ENCODE measurements at regions not wholly inside any gene's neighbourhood (a gene's known extent, or its start where the extent isn't known, plus 50 kb on each side); places are given as distances from the start of the nearest gene placed in this dataset.
"Not testable (repeated sequence)": the region's sequence is repeated elsewhere in the genome, so short reads cannot be mapped to it uniquely, and the experiment has no call there.

DNA sequence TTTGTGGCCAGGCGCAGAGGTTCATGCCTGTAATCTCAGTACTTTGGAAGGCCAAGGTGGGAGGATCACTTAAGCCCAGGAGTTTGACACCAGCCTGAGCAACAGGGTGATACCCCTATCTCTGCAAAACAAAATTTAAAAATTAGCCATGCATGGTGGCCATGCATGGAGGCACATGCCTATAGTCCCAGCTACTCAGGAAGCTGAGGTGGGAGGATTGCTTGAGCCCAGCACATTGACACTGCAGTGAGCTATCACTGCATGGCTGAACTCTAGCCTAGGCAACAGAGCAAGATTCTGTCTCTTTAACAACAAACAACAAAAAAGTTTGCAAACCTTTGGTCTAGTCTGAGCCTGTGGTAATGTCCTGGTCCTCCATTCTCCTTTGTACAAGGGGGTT, 69.2 kb upstream of the CNEP1R1 start:
- ATAC-seq (replicated peaks) (peak in 1 of 2 donors; percentile 36), DNase-seq (no peak)
- no peak overlapping the region for H3K27ac Mint-ChIP-seq
- no peaks in the 10 kb centered on the region for H3K36me3 Mint-ChIP-seq
- no peaks in the 10 kb centered on the region for H3K9me3 Mint-ChIP-seq
- H3K27me3 Mint-ChIP-seq: peaks cover 15 to 17% of the 10 kb centered on the region in 2 donors
- H3K4me1 Mint-ChIP-seq: peaks cover 0 to 1% of the 10 kb centered on the region in 2 donors
- H3K4me3 Mint-ChIP-seq: no peak overlapping the region

DNA sequence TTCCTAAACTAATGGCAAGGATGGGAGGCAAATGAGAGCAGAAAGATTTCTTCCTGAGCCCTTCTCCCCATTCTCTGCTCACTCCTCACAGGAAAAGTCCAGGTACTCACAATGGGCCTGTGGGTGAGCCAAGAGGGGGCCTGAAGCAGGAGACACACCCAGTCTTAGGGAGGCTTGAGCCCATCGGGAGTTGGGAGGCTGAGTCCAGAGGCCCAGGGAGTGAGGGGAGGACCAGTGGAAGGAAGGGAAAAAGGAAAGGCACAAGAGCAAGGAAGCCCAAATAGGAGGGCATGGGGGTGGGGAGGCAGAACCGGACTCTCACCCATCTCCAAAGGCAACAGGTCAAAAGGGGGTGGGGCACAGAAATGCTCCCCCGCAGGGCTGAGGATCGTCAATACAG, 68.1 kb upstream of the CNEP1R1 start:
- Mint-ChIP-seq H3K36me3 (no peaks in the 10 kb centered on the region), H3K9me3 (no peaks in the 10 kb centered on the region), H3K4me3 (no peak overlapping the region), H3K4me1 (peaks cover 0 to 1% of the 10 kb centered on the region in 2 donors), H3K27ac (no peak overlapping the region), H3K27me3 (peaks cover 15 to 17% of the 10 kb centered on the region in 2 donors)
- DNase-seq (no peak), ATAC-seq (replicated peaks) (no peak)

DNA sequence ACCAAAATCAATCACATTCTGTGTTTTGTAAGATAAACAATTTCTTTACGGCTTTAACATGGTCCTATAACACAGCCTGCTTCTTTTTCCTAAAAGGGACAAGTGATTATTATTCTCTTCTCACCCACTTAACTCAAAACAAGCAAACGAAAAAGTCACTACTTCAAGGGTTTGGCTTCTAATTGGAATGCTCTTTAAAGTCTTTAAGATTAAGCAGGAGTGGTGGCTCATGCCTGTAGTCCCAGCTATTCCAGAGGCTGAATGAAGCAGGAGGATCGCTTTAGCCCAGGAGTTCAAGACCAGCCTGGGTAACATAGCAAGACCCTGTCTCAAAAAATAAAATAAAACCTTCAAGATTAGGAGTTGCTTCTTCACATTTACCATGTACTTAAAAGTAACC, 66.6 kb upstream of the CNEP1R1 start:
- Mint-ChIP-seq H3K4me3 (no peak overlapping the region), H3K9me3 (no peaks in the 10 kb centered on the region), H3K36me3 (no peaks in the 10 kb centered on the region), H3K4me1 (peaks cover 0 to 1% of the 10 kb centered on the region in 2 donors), H3K27ac (no peak overlapping the region), H3K27me3 (peaks cover 17 to 19% of the 10 kb centered on the region in 2 donors)
- ATAC-seq (replicated peaks) (no peak), DNase-seq (no peak)

DNA sequence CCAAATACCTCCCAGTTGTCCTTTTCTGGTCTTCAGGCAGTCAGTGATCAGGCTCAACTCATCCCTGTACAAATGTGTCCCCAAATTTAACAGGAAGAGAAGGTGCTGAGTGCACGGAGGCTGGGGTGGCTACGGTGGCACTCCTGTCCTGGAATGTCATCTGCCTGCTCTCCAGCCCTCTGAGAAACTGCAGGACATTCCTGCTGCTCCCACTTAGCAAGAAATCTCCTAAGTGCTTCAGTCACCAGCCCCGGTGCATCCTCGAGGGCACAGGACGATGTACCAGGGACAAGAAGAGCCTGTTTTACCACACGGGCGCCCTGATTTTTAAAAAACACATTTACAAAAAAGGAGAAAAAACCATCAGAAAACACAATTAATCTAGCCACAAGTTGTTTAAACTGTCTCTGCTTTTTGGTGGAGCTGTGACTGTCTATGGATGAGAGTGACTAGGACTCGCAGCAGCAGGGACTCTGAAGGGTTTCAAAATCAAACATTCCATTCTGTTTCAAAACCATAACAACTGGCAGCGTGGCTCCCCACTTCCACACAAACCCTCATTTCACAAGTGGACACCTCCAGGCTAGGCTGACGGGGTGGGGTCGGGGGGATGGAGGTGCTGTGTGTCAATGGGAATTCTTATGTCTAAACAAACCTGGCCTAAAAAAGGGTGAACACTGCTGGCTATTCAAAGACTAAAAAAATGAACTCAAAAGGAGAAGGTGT, 65.3 kb upstream of the CNEP1R1 start:
- Mint-ChIP-seq H3K4me3 (no peak overlapping the region), H3K36me3 (no peaks in the 10 kb centered on the region), H3K4me1 (peaks cover 0 to 1% of the 10 kb centered on the region in 2 donors), H3K27ac (no peak overlapping the region), H3K9me3 (no peaks in the 10 kb centered on the region), H3K27me3 (peaks cover 18 to 19% of the 10 kb centered on the region in 2 donors)
- no peak for DNase-seq
- no peak for ATAC-seq (replicated peaks)

DNA sequence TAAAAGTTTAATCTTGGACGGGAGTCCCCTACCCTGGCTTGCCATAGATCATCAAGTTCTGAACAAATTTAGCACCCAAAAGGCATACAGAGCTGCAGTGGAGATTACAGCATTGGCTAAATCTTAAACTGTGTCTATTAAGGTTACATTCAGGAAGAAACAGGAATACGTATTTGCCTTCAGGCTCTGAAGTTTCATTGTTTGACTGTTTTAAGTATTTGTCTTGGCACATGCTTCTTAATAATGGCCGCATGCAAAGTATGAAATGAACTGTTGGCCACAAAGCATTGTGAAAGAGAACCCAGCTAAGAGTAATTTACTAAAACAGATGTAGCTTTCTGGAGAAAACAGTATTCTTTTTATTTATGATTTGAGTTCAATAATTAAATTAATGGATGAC, 63.9 kb upstream of the CNEP1R1 start:
- Mint-ChIP-seq H3K27ac (no peak overlapping the region), H3K9me3 (no peaks in the 10 kb centered on the region)
- no peak for DNase-seq

DNA sequence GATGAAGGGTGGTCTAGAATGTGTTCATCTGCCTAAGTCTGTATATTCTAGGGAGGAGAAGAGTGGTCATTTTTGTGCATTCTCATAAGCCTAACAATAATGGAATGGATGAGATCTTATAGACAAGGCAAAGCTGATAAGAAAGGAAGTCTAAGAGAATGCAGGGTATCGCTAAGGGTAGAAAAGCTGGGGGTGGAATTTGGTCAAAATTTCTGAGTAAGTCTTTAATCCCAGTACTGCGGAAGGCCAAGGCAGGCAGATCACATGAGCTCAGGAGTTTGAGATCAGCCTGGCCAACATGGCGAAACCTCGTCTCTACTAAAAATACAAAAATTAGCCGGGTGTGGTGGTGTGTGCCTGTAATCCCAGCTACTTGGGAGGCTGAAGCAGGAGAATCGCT, 62.5 kb upstream of the CNEP1R1 start:
- ATAC-seq (replicated peaks); H3K36me3 Mint-ChIP-seq; DNase-seq; H3K9me3 Mint-ChIP-seq; H3K4me1 Mint-ChIP-seq; H3K4me3 Mint-ChIP-seq; H3K27ac Mint-ChIP-seq: not testable (repeated sequence)
- H3K27me3 Mint-ChIP-seq: peaks cover 17 to 19% of the 10 kb centered on the region in 2 donors

More for the DNA sequence above, 63.9 kb upstream of the CNEP1R1 start:
- no peak for ATAC-seq (replicated peaks)
- Mint-ChIP-seq H3K36me3 (no peaks in the 10 kb centered on the region), H3K4me1 (peaks cover 0 to under 1% of the 10 kb centered on the region in 2 donors), H3K4me3 (no peak overlapping the region), H3K27me3 (peaks cover 19 to 23% of the 10 kb centered on the region in 2 donors)

DNA sequence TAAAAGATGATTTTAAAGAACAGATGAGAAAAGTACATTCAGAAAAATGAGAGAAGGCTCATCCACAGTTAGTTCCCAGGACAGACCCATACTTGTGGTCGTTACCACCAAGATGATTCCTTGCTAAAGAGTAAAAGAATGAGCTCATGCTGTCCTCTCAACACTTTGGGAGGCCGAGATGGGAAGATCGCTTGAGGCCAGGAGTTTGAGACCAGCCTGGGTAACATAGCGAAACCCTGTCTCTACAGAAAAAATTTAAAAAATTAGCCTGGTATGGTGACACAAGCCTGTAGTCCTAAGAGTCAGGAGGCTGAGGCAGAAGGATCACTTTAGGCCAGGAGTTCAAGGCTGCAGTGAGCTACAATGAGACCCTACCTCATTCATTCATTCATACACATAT, 60.7 kb upstream of the CNEP1R1 start:
- no peak overlapping the region for H3K4me3 Mint-ChIP-seq
- H3K4me1 Mint-ChIP-seq: no peaks in the 10 kb centered on the region
- no peak overlapping the region for H3K27ac Mint-ChIP-seq
- peaks cover 19 to 20% of the 10 kb centered on the region in 2 donors for H3K27me3 Mint-ChIP-seq
- ATAC-seq (replicated peaks): no peak
- no peaks in the 10 kb centered on the region for H3K9me3 Mint-ChIP-seq
- no peaks in the 10 kb centered on the region for H3K36me3 Mint-ChIP-seq
- no peak for DNase-seq

DNA sequence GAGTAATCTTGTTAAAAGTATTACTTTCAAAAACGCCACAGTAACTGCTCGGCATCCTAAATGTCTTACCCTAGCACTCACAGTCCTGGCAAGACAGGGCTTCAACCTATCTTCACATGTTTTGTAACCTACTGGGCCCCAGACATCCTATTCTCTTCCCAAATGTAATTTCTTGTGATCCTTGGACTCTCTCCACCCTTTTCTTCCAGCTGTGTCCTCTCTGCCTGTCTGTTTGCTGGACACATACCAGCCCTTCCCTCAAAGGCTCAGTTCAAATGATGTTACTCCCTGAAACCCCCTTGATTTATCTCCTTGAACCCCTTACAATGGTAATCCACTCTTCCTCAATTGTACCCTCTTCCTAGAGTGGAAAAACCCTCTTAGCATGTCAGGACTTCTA, 60.1 kb upstream of the CNEP1R1 start:
- no peak overlapping the region for H3K27ac Mint-ChIP-seq
- no peaks in the 10 kb centered on the region for H3K36me3 Mint-ChIP-seq
- no peak overlapping the region for H3K4me3 Mint-ChIP-seq
- no peaks in the 10 kb centered on the region for H3K4me1 Mint-ChIP-seq
- peaks cover 22% of the 10 kb centered on the region in 2 donors for H3K27me3 Mint-ChIP-seq
- ATAC-seq (replicated peaks) (no peak), DNase-seq (no peak)
- H3K9me3 Mint-ChIP-seq: no peaks in the 10 kb centered on the region

DNA sequence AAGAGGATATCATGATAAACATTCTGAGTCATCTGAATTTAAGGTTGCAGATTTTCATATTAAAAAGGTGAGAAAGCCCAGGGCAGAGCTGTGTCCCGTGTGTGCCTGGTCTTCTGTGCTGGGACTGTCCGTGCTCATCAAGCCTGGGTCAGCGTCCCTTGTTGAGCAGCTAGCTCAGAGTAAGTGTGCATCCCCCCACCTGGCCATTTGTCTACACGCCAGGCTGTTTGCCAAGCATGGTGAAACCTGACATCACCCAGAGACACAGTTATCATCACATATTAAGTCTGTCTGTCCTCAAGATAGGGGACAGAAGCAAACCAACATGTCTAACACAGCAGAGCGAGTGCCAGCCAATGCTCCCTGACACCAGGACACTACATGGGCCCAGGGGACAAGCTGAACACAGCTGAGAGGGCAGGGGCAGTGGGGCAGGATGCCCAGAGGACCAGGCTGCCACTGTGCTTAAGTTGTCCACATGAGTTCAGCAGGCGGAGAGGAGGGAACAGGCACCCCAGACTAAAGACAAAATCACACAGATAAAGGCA, 57.9 kb upstream of the CNEP1R1 start:
- no peaks in the 10 kb centered on the region for H3K9me3 Mint-ChIP-seq
- no peak for ATAC-seq (replicated peaks)
- no peaks in the 10 kb centered on the region for H3K4me1 Mint-ChIP-seq
- DNase-seq: no peak
- no peak overlapping the region for H3K4me3 Mint-ChIP-seq
- H3K36me3 Mint-ChIP-seq: no peaks in the 10 kb centered on the region
- peaks cover 18 to 20% of the 10 kb centered on the region in 2 donors for H3K27me3 Mint-ChIP-seq
- H3K27ac Mint-ChIP-seq: no peak overlapping the region

DNA sequence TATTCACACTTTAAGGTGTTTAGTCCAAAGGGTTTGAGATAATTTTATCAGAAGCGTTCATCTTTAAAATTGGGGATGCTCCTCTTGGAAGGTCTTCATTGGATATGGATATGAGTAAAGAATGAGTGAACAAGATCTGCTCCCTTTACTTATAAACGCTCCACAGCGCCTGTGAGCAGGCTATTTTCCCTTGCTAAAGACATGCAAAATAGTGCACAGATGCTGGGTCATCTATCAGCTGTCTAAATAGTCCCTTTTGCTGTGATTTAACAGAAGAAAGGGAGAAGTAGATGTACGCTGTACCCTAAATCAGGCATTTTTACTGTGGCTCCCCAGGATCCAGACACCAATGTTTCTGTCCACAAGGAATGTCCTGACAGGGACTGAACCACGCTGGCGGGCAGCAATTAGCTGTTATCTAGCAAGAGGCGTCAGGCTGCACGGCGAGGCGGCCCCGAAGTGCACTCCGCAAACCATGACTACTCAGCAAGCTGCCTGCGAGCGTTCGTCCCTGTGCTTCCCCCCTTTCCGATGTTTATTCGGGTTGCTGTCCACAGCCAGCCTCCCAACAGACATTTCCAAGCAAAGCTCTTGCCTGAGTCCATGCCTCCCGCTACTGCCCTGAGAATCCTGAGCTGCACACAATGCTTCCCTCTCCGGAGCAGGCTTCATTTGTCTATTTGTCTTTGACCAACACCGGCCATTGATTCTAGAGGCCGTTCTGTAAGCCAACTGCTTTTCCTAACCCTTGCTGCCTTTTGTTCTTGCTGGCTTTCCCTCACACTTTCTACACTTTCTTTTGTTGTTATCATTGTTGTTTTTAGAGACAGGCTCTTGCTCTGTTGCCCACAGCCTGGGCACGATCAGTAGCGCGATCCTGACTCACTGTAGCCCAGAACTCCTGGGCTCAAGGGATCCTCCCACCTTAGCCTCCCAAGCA, 55.7 kb upstream of the CNEP1R1 start:
- no peak overlapping the region for H3K4me3 Mint-ChIP-seq
- ATAC-seq (replicated peaks): no peak

DNA sequence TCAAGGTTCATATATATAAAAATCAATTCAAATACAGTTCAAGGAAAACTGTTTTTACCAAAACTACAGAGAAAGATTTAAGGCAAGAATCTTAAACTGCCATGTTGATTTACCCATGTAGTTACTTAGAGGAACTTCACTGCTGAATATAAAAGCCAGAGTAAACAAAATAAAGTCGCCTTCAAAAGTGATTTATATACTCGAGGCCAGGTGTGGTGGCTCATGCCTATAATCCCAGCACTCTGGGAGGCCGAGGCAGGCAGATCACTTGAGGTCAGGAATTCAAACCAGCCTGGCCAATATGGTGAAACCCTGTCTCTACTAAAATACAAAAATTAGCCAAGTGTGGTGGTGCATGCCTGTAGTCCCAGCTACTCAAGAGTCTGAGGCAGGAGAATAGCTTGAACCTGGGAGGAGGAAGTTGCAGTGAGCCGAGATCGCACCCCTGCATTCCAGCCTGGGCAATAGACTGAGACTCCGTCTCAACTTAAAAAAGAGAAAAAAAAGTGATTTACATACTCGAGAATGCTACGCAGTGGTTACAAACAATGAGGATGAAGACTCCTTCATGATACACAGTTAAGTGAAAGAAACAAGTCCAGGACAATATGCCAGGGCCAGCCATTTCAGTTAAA, 54.1 kb upstream of the CNEP1R1 start:
- Mint-ChIP-seq H3K27me3 (peaks cover 14 to 15% of the 10 kb centered on the region in 2 donors), H3K4me1 (no peaks in the 10 kb centered on the region), H3K4me3 (no peak overlapping the region), H3K36me3 (no peaks in the 10 kb centered on the region), H3K9me3 (no peaks in the 10 kb centered on the region), H3K27ac (no peak overlapping the region)
- no peak for ATAC-seq (replicated peaks)
- no peak for DNase-seq

More for the DNA sequence above, 55.7 kb upstream of the CNEP1R1 start:
- no peak overlapping the region for H3K27ac Mint-ChIP-seq
- no peak for DNase-seq
- H3K4me1 Mint-ChIP-seq: no peaks in the 10 kb centered on the region
- no peaks in the 10 kb centered on the region for H3K9me3 Mint-ChIP-seq
- H3K27me3 Mint-ChIP-seq: peaks cover 15 to 20% of the 10 kb centered on the region in 2 donors
- no peaks in the 10 kb centered on the region for H3K36me3 Mint-ChIP-seq

DNA sequence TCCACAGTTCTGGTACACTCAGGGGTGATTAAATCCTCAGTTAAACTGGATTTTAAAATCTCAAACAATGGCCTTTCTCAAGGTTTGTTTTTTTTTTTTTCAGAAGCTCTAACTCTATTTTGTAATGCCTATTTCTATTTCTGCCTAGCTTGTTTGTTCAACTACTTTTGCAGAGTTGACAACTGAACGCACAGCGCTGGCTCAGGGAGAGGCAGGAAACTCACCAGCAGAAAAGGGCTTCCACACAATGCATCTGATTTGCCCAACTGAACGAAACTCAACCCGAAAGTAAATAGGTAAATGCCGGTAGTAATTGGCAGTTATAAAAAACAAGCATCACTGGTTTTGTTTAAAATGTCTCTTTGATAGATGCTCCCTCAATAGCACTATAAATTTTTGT, 52.7 kb upstream of the CNEP1R1 start:
- Mint-ChIP-seq H3K9me3 (no peaks in the 10 kb centered on the region), H3K27me3 (peaks cover 10 to 14% of the 10 kb centered on the region in 2 donors), H3K4me1 (no peaks in the 10 kb centered on the region), H3K27ac (no peak overlapping the region), H3K4me3 (no peak overlapping the region), H3K36me3 (no peaks in the 10 kb centered on the region)
- ATAC-seq (replicated peaks): no peak
- no peak for DNase-seq

DNA sequence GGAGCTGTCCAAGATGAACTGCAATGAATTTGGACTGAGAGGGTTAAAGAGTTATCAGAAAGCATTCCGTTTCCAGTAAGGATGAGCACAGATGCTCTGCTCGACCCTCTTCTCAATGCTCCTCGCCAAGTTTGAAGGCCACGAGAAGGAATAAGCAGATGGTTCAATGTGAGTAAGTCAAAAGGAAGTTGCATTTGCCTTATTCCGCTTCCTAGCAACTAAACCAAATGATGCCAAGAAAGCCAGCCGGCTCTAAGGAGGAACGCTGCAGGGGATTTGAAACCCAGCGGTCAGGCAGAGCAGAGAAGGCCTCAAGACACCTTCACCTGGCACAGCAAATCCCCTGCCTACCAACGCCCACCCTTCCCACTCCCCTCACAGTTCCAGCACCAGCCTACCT, 52.1 kb upstream of the CNEP1R1 start:
- Mint-ChIP-seq H3K36me3 (no peaks in the 10 kb centered on the region), H3K9me3 (peaks cover 0 to 4% of the 10 kb centered on the region in 2 donors), H3K4me3 (no peak overlapping the region), H3K27me3 (peaks cover 10 to 14% of the 10 kb centered on the region in 2 donors), H3K27ac (no peak overlapping the region), H3K4me1 (no peaks in the 10 kb centered on the region)
- no peak for DNase-seq
- ATAC-seq (replicated peaks): no peak

All from stimulated activated naive B cell treated with anti-CD40 and anti-IgM and Interleukin-4, amounts not matched to agents 10 μg/mL and 1 μg/mL and 100 μg/mL, for 72 hours (primary cell).